GM18861 (cell line): ENCODE measurements at regions not wholly inside any gene's neighbourhood (a gene's known extent, or its start where the extent isn't known, plus 50 kb on each side); places are given as distances from the start of the nearest gene placed in this dataset.
"Not testable (repeated sequence)": the region's sequence is repeated elsewhere in the genome, so short reads cannot be mapped to it uniquely, and the experiment has no call there.

Experiments
- ATAC-seq: cut with Tn5 transposase; IDR thresholded peaks from one replicate; pipeline ENCODE4 v1.9.1; 2021; ENCODE audit not compliant: unreplicated experiment

DNA sequence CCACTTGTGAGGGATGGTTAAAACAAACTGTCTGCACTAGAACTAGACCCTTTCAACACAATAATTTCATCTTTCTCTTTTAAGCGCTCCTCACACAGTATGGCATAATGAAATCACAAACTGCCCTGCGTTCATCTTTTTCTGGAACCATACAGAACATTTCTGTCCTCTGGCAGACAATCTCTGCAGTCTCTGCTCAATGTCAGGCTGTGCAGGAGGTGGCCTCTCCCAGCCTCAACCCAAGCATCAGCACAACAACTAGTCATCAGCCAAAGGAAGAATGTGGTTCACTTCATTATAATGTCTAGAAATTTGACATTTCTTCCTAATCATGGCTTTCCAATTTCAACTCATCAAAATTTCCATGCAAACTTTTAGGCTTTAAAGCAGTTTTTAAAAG is 125.1 kb upstream of the STARD13 start:
- no peak for ATAC-seq

DNA sequence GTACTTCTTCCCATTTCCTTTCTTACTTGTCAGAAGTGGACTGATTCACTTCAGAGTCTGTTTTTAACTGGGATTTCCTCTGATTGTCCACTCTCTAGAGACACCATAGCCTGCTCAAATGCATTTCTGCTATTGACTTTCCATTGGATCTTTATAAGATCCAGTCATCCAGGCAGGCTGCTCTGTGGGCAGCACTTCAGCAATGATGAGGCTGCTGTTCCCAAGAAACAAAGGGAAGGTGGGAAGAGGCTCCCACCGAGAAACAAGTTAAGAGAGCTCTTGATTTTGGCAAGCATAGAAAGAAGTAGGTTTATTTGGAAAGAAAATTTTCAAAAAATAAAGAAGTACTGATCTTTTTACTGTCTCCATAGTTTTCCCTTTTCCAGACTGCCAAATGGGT is 125.8 kb upstream of the STARD13 start:
- no peak for ATAC-seq

GRCh38 chr13:33415822-33416221 is 130.3 kb upstream of the STARD13 start:
- no peak for ATAC-seq

GRCh38 chr13:33418224-33418953 is 132.8 kb upstream of the STARD13 start:
- not testable (repeated sequence) for ATAC-seq

GRCh38 chr13:33420117-33420516 is 134.6 kb upstream of the STARD13 start:
- ATAC-seq = not testable (repeated sequence)

DNA sequence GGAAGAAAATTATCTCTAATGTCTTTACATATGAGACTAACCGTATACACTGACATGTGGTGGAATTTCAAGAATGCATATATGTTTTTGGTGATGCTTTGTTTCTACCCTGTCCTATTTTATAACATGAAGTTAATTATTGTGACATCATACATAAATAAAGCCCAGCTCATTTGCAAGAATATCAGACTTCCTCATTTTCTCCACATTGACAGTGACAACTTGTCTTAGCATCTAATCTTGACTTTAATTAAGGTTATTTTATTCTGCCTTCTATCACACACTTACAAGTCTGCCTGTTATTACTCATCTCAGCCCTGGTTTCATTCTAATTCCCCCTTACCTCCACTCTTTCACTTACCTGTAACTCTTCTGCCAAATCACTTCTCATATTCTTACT is 140.6 kb upstream of the STARD13 start:
- ATAC-seq = no peak

GRCh38 chr13:33433316-33433715 is 147.8 kb upstream of the STARD13 start:
- ATAC-seq = no peak

DNA sequence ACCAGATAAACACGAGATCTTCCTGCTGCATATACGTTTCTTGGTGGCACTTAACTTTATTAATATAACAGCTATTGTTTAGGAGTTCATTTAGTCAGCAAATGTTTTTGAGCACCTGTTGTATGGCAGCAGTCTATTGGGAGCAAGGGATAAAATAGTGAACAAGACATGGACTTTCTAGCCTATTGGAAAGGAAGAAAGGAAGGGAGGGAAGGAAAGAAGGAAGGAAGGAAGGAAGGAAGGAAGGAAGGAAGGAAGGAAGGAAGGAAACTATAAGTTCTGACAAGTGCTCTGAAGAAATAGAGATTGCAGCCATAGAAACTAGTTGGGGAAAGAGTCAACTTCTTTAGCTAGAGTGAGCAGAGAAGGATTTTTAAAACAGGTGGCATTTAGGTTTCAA is 149.1 kb upstream of the STARD13 start:
- no peak for ATAC-seq

DNA sequence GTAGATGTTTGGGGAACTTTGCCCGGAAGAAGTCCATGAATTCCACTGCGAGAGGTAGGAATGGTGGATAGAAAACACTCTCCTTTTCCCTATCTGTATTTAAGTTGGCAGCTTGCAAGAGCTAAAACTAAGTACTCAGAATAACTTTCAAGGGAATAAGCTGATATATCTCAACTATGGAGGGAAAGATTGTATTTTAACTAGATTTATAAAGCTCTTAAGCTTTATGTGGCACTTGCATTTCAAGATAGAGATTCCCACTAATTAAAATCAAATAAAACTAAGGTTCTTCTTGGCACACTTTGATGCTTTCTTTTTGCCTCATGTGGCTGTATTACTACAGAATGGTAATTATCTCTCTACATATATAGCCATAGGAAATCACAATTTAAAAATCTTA is 149.7 kb upstream of the STARD13 start:
- no peak for ATAC-seq

- ATAC-seq = no peak
These were observed 153.4 kb upstream of the STARD13 start for GRCh38 chr13:33438918-33439317.

DNA sequence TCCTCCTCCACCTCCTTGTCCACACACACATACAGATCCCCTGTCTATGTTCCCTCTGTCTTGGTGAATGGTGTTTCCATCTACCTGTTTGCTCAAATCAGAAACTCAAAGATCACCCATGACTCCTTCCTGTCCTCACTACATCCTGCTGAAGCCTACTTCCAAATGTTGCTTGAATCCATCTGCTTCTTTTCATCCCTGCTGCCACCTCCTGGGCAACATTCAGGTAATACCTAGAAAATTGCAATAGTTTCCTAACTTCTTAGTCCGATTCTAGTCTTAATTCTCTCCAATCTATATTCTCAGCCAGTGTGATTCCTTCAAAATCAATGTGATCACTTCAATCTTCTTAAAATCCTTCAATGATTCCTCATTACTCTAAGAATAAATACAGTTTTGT is 155.5 kb upstream of the STARD13 start:
- no peak for ATAC-seq

GRCh38 chr13:33445024-33445423 is 159.5 kb upstream of the STARD13 start:
- no peak for ATAC-seq

GRCh38 chr13:33445476-33445875 is 159.9 kb upstream of the STARD13 start:
- ATAC-seq = no peak

DNA sequence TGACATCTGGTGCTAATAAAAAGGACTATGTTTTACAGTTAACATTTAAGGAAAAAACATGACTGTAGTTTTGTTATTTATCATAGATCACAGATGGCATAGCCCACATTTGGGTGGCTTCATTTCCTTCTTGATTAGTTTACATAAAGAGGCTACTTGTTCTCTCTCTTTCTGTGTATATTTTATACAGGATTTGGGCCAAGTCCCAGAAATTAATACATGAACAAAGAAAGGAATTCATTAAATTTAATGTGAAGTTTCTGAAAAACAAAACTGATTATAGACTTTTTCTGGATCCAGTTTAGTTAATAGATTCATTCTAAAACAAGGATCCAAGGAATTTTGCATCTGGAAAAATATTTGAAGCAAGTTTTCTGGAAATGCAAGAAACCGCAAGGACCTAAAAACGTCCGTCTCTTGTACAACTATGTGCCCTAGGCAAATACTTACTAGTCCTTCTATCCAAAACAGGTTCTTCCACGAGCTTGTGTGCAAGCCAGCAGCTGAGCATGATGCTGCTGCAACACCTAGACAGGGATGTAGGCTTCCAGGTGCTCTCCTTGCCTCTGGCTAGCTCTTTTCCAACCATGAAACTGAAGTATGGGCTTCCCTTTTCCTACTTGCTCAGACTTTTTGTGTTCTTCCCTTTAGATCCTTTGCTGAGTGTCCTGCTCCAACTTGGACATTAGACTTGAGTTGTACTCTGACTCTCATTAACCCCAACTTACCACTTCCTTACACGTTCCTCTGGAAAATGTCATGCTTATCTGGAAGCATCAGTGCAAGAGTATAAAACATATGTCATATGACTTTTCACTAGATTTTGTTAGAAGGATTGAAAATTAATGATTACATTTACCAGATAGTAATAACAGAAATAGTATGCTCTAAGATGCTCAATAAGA is 161.5 kb upstream of the STARD13 start:
- no peak for ATAC-seq

DNA sequence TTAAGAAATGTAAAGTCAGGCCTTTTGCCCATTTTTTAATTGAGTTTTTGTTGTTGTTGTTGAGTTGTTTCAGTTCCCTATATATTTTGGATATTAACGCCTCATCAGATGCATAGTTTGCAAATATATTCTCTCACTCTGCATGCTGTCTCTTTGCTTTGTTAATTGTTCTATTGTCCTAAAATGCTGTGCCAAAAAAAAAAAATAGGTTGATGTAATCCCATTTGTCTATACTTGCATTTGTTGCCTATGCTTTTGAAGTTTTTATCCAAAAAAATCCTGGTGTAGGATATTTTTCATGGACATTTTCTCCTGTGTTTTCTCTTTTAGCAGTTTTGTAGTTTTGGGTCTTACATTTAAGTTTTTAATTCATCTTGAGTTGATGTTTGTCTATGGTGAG is 163.3 kb upstream of the STARD13 start:
- ATAC-seq = no peak

GRCh38 chr13:33450956-33451709 is 165.6 kb upstream of the STARD13 start:
- no peak for ATAC-seq

- ATAC-seq = no peak
These were observed 167.4 kb upstream of the STARD13 start for GRCh38 chr13:33452873-33453517.

DNA sequence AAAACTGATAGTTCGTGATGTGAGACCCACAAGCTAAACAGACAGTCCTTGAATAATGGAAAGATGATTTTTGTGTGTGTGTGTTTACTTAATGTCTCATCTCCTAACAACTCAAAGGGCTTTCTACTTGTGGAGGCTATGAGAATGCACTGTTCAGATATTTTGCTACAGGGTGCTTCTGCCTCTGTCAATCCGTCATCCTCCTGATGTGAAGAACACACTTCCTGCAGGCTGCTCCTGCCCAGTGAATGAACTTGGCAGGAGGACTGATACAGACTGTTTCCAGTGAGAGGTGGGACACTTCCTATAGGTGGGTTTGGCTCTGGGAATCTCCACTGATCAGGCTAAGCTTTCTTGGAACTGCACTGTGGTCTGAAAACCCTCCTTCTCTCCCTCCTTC is 168.4 kb upstream of the STARD13 start:
- ATAC-seq = no peak

DNA sequence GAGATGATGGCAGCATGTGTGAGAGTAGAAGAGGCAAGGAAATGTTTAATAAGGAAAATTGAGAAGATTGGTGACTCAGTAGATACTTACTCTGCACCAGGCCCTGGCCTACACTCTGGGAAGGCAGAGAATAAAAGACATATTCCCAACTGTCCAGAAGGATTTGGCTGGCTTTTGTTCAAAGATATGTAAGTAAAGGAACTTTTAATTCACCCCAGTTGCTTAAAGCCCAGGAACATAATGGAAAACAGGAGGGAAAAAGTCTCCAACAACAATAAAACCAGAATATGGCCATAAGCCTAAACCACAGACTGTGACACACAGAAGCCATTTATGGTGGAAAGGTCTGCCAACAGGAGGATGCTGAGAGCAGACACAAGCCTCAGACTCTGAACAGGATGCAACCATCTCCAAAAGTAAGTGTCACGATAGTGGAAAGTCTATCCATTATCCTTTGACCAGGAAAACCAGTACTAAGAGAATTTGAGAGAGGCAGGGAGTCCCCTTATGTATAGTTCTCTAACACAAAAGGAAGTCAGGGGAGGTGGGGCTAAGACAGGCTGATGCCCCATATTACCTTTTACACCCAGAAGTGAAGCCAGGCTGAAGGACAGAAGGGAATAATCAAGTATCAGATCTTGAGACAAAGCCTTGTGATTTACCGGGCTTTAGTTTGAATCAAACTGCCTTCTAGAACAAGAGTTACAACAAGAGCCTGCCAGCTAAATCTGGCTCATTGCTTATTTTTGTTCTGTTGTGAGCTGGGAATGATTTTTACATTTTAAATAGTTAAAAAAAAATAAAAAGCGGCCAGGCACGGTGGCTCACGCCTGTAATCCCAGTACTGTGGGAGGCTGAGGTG is 169.5 kb upstream of the STARD13 start:
- no peak for ATAC-seq

DNA sequence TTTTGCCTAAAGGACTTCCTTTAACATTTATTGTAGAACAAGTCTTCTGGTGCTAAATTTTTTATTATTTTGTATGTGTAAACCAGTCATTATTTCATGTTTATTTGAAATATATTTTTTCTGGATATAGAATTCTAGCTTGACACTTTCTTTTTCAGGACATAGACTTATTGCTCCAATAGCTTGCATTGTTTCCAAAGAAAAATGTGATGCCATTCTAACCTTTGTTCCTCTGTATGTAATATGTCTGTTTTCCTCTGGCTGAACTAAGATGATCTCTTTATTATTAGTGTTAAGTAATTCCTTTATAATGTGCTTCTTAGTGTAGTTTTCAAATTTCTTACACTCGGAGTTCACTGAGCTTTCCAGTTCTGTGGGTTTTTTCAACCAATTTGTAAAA is 174.1 kb upstream of the STARD13 start:
- ATAC-seq = no peak
